T-cell (primary cell): ENCODE measurements at regions not wholly inside any gene's neighbourhood (a gene's known extent, or its start where the extent isn't known, plus 50 kb on each side); places are given as distances from the start of the nearest gene placed in this dataset.

Experiments used
- ATAC-seq, 4 experiments: fragments of 200-7000 bp in 3 of 4; fragments of 150-1000 bp in 1 of 4; cut with Tn5 transposase; replicated peaks in 1 of 4; 1 replicate in 3 of 4; 2 replicates in 1 of 4; pipeline ENCODE4 v1.10.0; 2021; ENCODE audit warnings: moderate library complexity in 3 of 4, mild to moderate bottlenecking in 2 of 4, moderate number of reproducible peaks in 1 of 4
- CTCF ChIA-PET, 2 donors: fragments of 300-600 bp; sonication (Branson Sonifier 250); formaldehyde crosslinking; loops; one replicate each; lab custom pipeline; 2022; ENCODE audit warnings: antibody characterized with exemption in 2 of 2; lab: Charles Lee
- POLR2A ChIA-PET, 2 donors: fragments of 300-600 bp; sonication (Branson Sonifier 250); formaldehyde crosslinking; loops; one replicate each; lab custom pipeline; 2022; ENCODE audit warnings: antibody characterized with exemption in 2 of 2; lab: Charles Lee
- DNase-seq, 35 experiments: peaks; one replicate each; pipeline versions ENCODE4 v3.0.0 to v3.0.0-alpha.2; 2013 to 2023
- H3K27ac ChIP-seq: one replicate; pipeline ENCODE4 v1.5.1; 2013; ENCODE audit warnings: low read length
- H3K27me3 ChIP-seq, 2 experiments: replicated peaks in 1 of 2; 1 replicate in 1 of 2; 2 replicates in 1 of 2; pipeline versions ENCODE4 v1.6.1 to v1.7.0; 2013; ENCODE audit warnings: low read length in 1 of 2, mixed read lengths in 1 of 2; ENCODE audit not compliant: control insufficient read depth in 2 of 2, insufficient read depth in 2 of 2; ENCODE audit errors: extremely low read depth in 1 of 2
- H3K36me3 ChIP-seq, 2 donors: 1 replicate in 1 of 2; 2 replicates in 1 of 2; pipeline versions ENCODE4 v1.6.1 to v1.7.0; 2013; ENCODE audit warnings: low read length in 1 of 2; ENCODE audit not compliant: control insufficient read depth in 2 of 2, insufficient read depth in 1 of 2; ENCODE audit errors: extremely low read depth in 1 of 2
- H3K4me1 ChIP-seq, 2 experiments: 1 replicate in 1 of 2; 2 replicates in 1 of 2; pipeline versions ENCODE4 v1.6.1 to v1.7.0; 2013; ENCODE audit warnings: low read length in 2 of 2, mixed read lengths in 1 of 2; ENCODE audit not compliant: insufficient read depth in 2 of 2, control insufficient read depth in 1 of 2; ENCODE audit errors: extremely low read depth in 1 of 2
- H3K4me3 ChIP-seq, 2 donors: 1 replicate in 1 of 2; 2 replicates in 1 of 2; pipeline versions ENCODE4 v1.5.1 to v1.7.0; 2013; ENCODE audit warnings: mild to moderate bottlenecking in 2 of 2, low read length in 1 of 2, moderate library complexity in 1 of 2; ENCODE audit not compliant: control insufficient read depth in 1 of 2; ENCODE audit errors: extremely low read depth in 1 of 2
- H3K9me3 ChIP-seq: 2 replicates; pipeline ENCODE4 v1.7.0; 2013
- H3K27ac Mint-ChIP-seq, 2 donors: one replicate each; pipeline ENCODE4 v1.8.0; 2020 to 2021; ENCODE audit warnings: mild to moderate bottlenecking in 2 of 2, mixed read lengths in 2 of 2
- H3K27me3 Mint-ChIP-seq, 2 donors: one replicate each; pipeline ENCODE4 v1.8.0; 2021 to 2022; ENCODE audit warnings: mixed read lengths in 2 of 2
- H3K36me3 Mint-ChIP-seq: one replicate; pipeline ENCODE4 v1.8.0; 2021; ENCODE audit warnings: mixed read lengths
- H3K4me1 Mint-ChIP-seq, 3 donors: one replicate each; pipeline ENCODE4 v1.8.0; 2020 to 2022; ENCODE audit warnings: mixed read lengths in 3 of 3, mild to moderate bottlenecking in 1 of 3
- H3K4me3 Mint-ChIP-seq, 3 donors: one replicate each; pipeline ENCODE4 v1.8.0; 2020 to 2022; ENCODE audit warnings: mild to moderate bottlenecking in 3 of 3, mixed read lengths in 3 of 3, moderate library complexity in 3 of 3
- H3K9me3 Mint-ChIP-seq, 3 donors: one replicate each; pipeline ENCODE4 v1.8.0; 2020 to 2022; ENCODE audit warnings: mixed read lengths in 3 of 3
- WGBS: methylation state at CpG from one replicate; pipeline ENCODE4 v1.1.5; 2013; ENCODE audit warnings: missing lambda C conversion rate; ENCODE audit not compliant: insufficient coverage; 5-methylcytosine and 5-hydroxymethylcytosine counted together

DNA sequence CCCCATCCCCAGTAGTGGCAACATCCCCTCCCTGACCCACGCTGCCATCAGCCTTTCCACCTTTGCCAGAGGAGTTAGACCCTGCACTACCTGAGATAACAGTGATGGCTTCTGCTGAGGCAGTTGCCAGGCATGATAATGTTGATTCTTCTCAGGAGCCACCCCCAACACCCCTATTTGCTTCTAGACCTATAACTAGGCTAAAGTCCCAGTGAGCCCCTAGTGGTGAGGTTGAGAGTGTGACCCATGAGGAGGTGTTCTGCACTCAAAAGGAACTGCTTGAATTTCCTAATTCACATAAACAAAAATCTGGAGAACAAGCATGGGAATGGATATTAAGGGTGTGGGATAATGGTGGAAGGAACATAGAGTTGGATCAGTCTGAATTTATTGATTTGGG is 159.6 kb upstream of the COL11A1 start:
- no peaks in the 10 kb centered on the region for H3K36me3 ChIP-seq
- no peaks in the 10 kb centered on the region for H3K4me1 ChIP-seq
- POLR2A ChIA-PET: no interaction called here
- no peaks in the 10 kb centered on the region for H3K27me3 ChIP-seq
- Mint-ChIP-seq H3K4me3 (no peak overlapping the region), H3K9me3 (peaks cover 0 to 14% (median 11%) of the 10 kb centered on the region in 3 donors), H3K36me3 (no peaks in the 10 kb centered on the region), H3K27ac (no peak overlapping the region), H3K27me3 (no peaks in the 10 kb centered on the region), H3K4me1 (no peaks in the 10 kb centered on the region)
- CTCF ChIA-PET: no interaction called here
- H3K9me3 ChIP-seq: no peaks in the 10 kb centered on the region
- H3K4me3 ChIP-seq: no peak overlapping the region
- ATAC-seq (no peak), DNase-seq (no peak)
- WGBS: no CpG with 5 or more reads among the region's 1 CpG
- no peak overlapping the region for H3K27ac ChIP-seq

DNA sequence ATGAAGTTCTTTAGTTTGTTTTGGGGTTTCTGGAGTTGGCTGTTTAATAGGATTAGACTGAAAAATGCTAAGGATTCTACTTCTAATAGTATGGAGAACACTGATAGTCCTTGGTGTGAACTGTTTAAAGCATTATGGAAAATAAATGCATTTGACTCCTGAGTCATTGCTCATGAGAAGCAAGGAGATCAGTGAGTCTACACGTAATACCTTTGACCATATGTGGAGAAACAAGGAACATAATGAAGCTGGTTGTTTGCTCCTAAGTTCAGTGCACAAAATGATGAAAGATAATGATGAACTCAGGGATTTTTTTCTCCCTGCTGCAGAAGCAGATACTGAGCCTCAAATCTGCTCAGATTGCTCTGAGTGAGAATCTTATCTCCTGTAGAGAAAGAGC is 158.9 kb upstream of the COL11A1 start:
- no peaks in the 10 kb centered on the region for H3K27me3 Mint-ChIP-seq
- H3K27ac Mint-ChIP-seq: no peak overlapping the region
- H3K4me1 ChIP-seq: no peaks in the 10 kb centered on the region
- no peaks in the 10 kb centered on the region for H3K27me3 ChIP-seq
- peaks cover 0 to 11% (median 9%) of the 10 kb centered on the region in 3 donors for H3K9me3 Mint-ChIP-seq
- H3K4me3 Mint-ChIP-seq: no peak overlapping the region
- ATAC-seq (no peak), DNase-seq (no peak)
- H3K27ac ChIP-seq: no peak overlapping the region
- no peaks in the 10 kb centered on the region for H3K36me3 Mint-ChIP-seq
- no peaks in the 10 kb centered on the region for H3K36me3 ChIP-seq
- 78% methylated on average over 1 of the region's 1 CpG for WGBS
- POLR2A ChIA-PET: no interaction called here
- H3K4me3 ChIP-seq: no peak overlapping the region
- no peaks in the 10 kb centered on the region for H3K4me1 Mint-ChIP-seq
- CTCF ChIA-PET: no interaction called here
- H3K9me3 ChIP-seq: no peaks in the 10 kb centered on the region

DNA sequence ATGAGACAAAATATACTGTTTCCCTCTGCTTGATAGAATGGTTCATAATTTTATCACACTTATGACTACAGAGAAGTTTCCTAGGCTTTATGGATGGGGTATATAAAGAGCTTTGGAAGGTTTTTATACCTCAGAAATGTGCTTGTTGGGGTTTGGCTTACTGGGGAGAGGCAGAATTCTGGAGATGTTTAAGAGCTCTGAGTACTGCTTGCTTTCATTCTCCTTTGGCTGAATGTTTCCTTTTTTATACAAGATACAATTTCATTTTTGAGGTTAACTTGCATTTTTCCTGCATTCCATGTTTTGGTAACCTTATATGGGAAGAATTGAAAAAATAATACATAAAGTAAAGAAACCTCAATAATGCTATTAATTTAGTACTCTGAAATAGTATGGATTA is 157.7 kb upstream of the COL11A1 start:
- ChIA-PET CTCF (no interaction called here), POLR2A (no interaction called here)

DNA sequence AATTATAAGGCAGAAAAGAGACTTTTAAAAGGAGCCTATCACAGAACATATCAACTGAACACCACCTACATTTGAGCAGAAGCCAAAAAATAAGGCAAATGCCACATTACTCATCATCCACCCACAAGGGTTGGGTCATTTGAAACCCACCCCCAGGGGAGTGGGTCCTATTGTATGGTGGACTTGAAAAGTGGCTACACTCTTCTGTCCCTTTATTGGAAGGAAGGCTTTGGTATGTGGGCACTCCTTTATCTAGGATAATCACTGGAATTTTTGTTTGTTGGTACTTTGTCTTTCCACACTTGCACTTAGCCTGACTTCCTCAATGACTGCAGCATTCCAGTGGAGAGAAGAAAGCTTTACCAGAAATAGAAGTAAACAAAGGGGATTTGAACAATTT is 157.2 kb upstream of the COL11A1 start:
- POLR2A ChIA-PET: no interaction called here
- peaks cover 0 to 6% (median 0%) of the 10 kb centered on the region in 3 donors for H3K9me3 Mint-ChIP-seq

More for the DNA sequence above, 157.7 kb upstream of the COL11A1 start:
- DNase-seq (no peak), ATAC-seq (no peak)
- Histone ChIP-seq H3K36me3 (no peaks in the 10 kb centered on the region), H3K4me3 (no peak overlapping the region), H3K27ac (no peak overlapping the region), H3K4me1 (no peaks in the 10 kb centered on the region), H3K27me3 (no peaks in the 10 kb centered on the region), H3K9me3 (no peaks in the 10 kb centered on the region)
- H3K27me3 Mint-ChIP-seq: no peaks in the 10 kb centered on the region
- H3K9me3 Mint-ChIP-seq: peaks cover 0 to 10% (median 4%) of the 10 kb centered on the region in 3 donors
- no peak overlapping the region for H3K4me3 Mint-ChIP-seq
- H3K4me1 Mint-ChIP-seq: no peaks in the 10 kb centered on the region
- no peak overlapping the region for H3K27ac Mint-ChIP-seq
- no peaks in the 10 kb centered on the region for H3K36me3 Mint-ChIP-seq

GRCh38 chr1:103259982-103260381 is 151.7 kb upstream of the COL11A1 start:
- H3K4me3 ChIP-seq: no peak overlapping the region
- Mint-ChIP-seq H3K27me3 (no peaks in the 10 kb centered on the region), H3K36me3 (no peaks in the 10 kb centered on the region), H3K4me1 (no peaks in the 10 kb centered on the region), H3K4me3 (no peak overlapping the region), H3K27ac (no peak overlapping the region), H3K9me3 (no peaks in the 10 kb centered on the region)
- no peak for DNase-seq
- no peaks in the 10 kb centered on the region for H3K36me3 ChIP-seq
- no peak for ATAC-seq
- no CpG with 5 or more reads among the region's 2 CpGs for WGBS
- H3K27ac ChIP-seq: no peak overlapping the region
- ChIA-PET POLR2A (no interaction called here), CTCF (no interaction called here)
- H3K27me3 ChIP-seq: no peaks in the 10 kb centered on the region
- H3K4me1 ChIP-seq: no peaks in the 10 kb centered on the region
- H3K9me3 ChIP-seq: no peaks in the 10 kb centered on the region

More for the DNA sequence above, 157.2 kb upstream of the COL11A1 start:
- Histone ChIP-seq H3K27me3 (no peaks in the 10 kb centered on the region), H3K36me3 (no peaks in the 10 kb centered on the region), H3K27ac (no peak overlapping the region), H3K4me1 (no peaks in the 10 kb centered on the region), H3K4me3 (no peak overlapping the region), H3K9me3 (no peaks in the 10 kb centered on the region)
- Mint-ChIP-seq H3K27ac (no peak overlapping the region), H3K4me1 (no peaks in the 10 kb centered on the region), H3K4me3 (no peak overlapping the region), H3K27me3 (no peaks in the 10 kb centered on the region), H3K36me3 (no peaks in the 10 kb centered on the region)
- no peak for ATAC-seq
- CTCF ChIA-PET: no interaction called here
- no peak for DNase-seq

- no peaks in the 10 kb centered on the region for H3K27me3 Mint-ChIP-seq
- Histone ChIP-seq H3K4me3 (no peak overlapping the region), H3K9me3 (no peaks in the 10 kb centered on the region), H3K27me3 (no peaks in the 10 kb centered on the region), H3K27ac (no peak overlapping the region), H3K4me1 (no peaks in the 10 kb centered on the region), H3K36me3 (no peaks in the 10 kb centered on the region)
- H3K4me1 Mint-ChIP-seq: no peaks in the 10 kb centered on the region
- WGBS: no CpG with 5 or more reads among the region's 1 CpG
- H3K4me3 Mint-ChIP-seq: no peak overlapping the region
- ATAC-seq (no peak), DNase-seq (no peak)
- no peaks in the 10 kb centered on the region for H3K9me3 Mint-ChIP-seq
- H3K36me3 Mint-ChIP-seq: no peaks in the 10 kb centered on the region
- CTCF ChIA-PET: no interaction called here
- POLR2A ChIA-PET: no interaction called here
- H3K27ac Mint-ChIP-seq: no peak overlapping the region
Measured at GRCh38 chr1:103256490-103256889, 148.2 kb upstream of the COL11A1 start.

- Mint-ChIP-seq H3K36me3 (no peaks in the 10 kb centered on the region), H3K9me3 (no peaks in the 10 kb centered on the region), H3K27ac (no peak overlapping the region), H3K4me3 (no peak overlapping the region), H3K27me3 (peaks cover 0 to 5% of the 10 kb centered on the region in 2 donors), H3K4me1 (no peaks in the 10 kb centered on the region)
- H3K9me3 ChIP-seq: no peaks in the 10 kb centered on the region
- no peaks in the 10 kb centered on the region for H3K27me3 ChIP-seq
- DNase-seq: no peak
- no peak overlapping the region for H3K27ac ChIP-seq
- no peak for ATAC-seq
- H3K4me3 ChIP-seq: no peak overlapping the region
- H3K36me3 ChIP-seq: no peaks in the 10 kb centered on the region
- CTCF ChIA-PET: no interaction called here
- WGBS: no CpG with 5 or more reads among the region's 3 CpGs
- H3K4me1 ChIP-seq: no peaks in the 10 kb centered on the region
- POLR2A ChIA-PET: no interaction called here
Measured at GRCh38 chr1:103254691-103255090, 146.4 kb upstream of the COL11A1 start.
